C4-2B (cell line): ENCODE measurements at regions not wholly inside any gene's neighbourhood (a gene's known extent, or its start where the extent isn't known, plus 50 kb on each side); places are given as distances from the start of the nearest gene placed in this dataset.

Experiments used
- H3K27ac ChIP-seq: fragments of 450-650 bp; 2 replicates; pipeline ENCODE4 v1.5.1; 2017
- ZFX ChIP-seq: fragments of 450-650 bp; IDR thresholded peaks from 2 replicates; pipeline ENCODE4 v1.6.1; 2017
- TF ChIP-seq, protein P1 (sequence below): fragments of 450-650 bp; conservative IDR thresholded peaks from 2 replicates; pipeline ENCODE4 v1.5.1; 2017; ENCODE audit warnings: mild to moderate bottlenecking

DNA sequence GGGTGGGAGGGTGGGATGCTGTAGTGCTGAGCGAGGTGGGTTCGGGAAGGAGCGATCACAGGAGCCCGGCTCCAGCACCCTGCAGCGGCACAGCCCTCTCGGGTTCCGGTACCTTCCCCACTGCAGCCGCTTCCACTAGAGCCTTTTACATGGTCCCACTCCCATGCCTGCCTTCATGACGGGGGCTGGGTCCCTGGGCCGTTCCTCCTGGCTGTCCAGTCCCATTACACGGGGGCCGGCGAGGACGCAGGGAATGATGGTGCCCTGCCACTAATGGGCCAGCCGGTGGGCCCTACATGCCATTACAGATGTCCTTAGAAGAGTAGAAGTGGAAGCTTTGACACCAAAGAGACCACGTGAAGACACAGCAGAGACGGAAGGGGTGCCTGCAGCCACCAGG lies 104.6 kb upstream of the PPP1R26 start:
- H3K27ac ChIP-seq = no peak overlapping the region
- no peak for TF ChIP-seq ZFX
- TF ChIP-seq, protein P1, sequence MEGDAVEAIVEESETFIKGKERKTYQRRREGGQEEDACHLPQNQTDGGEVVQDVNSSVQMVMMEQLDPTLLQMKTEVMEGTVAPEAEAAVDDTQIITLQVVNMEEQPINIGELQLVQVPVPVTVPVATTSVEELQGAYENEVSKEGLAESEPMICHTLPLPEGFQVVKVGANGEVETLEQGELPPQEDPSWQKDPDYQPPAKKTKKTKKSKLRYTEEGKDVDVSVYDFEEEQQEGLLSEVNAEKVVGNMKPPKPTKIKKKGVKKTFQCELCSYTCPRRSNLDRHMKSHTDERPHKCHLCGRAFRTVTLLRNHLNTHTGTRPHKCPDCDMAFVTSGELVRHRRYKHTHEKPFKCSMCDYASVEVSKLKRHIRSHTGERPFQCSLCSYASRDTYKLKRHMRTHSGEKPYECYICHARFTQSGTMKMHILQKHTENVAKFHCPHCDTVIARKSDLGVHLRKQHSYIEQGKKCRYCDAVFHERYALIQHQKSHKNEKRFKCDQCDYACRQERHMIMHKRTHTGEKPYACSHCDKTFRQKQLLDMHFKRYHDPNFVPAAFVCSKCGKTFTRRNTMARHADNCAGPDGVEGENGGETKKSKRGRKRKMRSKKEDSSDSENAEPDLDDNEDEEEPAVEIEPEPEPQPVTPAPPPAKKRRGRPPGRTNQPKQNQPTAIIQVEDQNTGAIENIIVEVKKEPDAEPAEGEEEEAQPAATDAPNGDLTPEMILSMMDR = no peak

DNA sequence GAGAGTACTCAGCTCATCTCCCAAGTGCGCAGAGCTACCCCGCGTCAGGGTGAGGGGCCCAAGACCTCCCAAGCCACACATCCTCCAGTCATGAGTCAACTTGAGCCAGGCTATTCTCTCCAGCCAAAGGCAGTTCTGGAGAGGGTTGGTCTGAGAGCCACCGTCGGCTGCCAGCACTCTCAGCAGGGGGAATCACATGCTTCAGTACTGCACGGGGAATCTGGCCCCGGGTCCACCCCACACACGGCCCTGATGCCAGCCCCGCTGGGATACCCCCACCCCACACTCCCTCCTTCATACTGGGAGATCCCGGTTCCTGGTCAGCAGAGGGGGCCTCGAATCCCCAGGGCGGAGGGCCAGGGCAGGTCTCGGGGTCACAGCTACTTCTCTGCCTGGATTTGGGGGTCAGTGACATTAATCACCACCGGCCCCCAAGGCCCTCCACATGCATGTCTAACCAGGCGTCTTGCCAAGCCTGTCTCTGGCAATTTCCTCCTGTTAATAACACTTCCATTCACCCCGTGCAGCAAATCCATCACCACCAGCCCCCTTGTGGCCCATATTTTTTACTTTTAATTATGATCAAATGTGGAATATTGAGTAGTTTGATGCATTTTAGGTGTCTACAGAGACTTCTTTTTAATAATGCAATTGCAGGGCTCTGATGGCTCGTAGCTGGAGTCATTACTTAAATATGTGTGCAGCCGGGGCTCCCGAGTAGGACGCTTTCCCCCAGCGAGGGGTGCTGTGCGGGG lies 102.9 kb upstream of the PPP1R26 start:
- TF ChIP-seq, protein P1 = no peak
- TF ChIP-seq ZFX = no peak
- H3K27ac ChIP-seq = no peak overlapping the region

DNA sequence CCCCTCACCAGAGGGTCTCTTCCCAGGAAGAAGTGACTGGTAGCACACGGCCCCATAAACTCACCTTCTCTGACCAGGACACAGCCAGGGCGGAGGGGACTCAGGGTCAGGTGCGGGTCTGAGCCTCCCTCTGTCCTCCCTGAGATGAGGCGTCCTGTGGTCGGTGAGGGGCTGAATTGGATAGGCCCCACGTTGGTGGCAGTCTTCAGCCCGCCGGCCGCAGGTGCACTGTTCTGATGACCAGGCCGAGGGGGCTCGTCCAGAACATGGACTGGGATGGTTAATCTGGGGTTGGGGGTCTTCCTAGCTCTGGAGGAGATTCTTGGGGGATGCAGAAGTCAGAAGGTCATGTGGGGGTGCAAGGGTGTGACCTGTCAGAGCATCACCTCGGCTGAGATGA lies 102.2 kb upstream of the PPP1R26 start:
- H3K27ac ChIP-seq = no peak overlapping the region
- TF ChIP-seq, protein P1 = no peak
- TF ChIP-seq ZFX = no peak

DNA sequence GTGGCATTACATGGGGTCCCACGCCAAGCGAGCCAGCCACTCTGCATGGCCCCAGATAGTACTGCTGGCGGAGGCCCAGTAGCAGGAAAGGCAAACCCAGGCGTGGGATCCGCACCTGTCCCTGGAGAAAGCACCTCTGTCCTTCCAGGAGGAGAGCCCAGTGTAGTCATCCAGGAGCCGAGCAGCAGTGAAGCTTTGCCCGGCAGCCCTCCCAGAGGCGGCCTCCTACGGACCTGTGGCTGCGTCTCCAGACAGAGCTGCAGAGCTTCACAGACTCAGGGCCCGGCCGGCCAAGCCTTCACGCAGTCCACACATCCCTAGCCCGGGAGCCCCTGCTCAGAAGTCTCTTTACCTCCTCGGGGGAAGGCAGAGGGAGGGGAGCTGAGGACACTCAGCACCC lies 100.8 kb upstream of the PPP1R26 start:
- TF ChIP-seq, protein P1 = no peak
- TF ChIP-seq ZFX = no peak
- no peak overlapping the region for H3K27ac ChIP-seq

DNA sequence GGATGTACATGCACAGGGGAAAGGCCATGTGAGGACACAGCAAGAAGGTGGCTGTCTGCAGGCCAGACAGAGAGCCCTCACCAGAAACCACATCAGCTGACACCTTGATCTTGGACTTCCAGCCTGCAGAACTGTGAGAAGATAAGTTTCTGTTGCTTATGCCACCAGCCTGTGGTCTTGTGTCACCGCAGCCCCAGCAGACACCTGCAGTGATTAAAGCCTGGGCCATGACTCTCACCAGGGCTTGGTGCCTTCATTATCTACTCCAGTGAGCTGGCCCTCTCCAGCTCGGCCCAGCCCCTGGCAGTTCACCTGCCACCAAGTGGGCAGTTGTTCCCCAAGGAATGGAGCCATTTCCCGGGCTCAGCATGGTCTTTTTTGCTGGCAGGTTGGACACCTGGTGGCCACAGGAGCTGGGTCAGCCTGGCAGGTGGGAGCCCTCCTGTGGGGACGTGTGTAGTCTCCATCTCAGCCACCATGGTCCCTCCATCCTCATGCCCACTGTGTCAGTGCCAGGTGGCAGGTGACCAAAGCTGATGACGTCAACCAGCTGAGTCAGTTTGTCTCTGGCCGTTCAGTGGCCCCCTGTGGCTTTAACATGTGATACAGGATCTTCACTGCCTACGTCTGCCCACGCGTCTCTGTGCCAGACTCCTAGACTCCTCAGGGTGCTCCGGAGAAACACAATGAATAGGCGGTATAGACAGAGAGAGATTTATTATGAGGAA lies 99.9 kb upstream of the PPP1R26 start:
- TF ChIP-seq, protein P1 = no peak
- no peak for TF ChIP-seq ZFX
- no peak overlapping the region for H3K27ac ChIP-seq

DNA sequence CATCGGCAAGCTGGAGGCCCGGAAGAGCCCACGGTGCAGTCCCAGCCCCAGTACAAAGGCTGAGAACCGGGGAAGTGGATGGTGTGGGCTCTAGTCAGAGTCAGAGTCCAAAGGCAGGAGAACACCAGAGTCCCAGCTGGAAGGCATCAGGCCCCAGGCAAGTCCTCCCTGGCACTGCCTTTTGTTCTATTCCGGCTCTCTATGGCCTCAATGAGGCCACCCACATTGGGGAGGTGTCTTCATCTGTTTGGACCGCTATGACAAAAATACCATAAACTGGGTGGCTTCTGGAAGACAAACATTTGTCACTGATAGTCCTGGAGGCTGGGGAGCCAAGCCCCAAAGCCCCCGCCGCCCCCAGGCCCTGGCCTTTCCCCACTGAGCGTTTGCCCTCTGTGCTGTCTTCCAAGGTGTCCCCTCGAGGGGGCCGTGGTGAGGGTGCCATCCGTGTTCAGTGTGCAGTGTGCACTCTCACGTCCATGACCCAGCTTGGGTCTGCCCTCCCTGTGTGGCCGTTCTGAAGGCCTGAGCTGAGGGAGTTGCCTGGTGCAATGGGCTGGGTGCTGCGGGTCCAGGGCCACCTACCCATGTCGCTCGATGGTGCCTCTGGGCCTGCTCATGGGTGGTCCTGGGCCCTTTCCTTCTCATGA lies 99.1 kb upstream of the PPP1R26 start:
- TF ChIP-seq, protein P1 = no peak
- no peak for TF ChIP-seq ZFX
- H3K27ac ChIP-seq = no peak overlapping the region
